Esophagus squamous epithelium (tissue), 4 donors: ENCODE measurements at regions not wholly inside any gene's neighbourhood (a gene's known extent, or its start where the extent isn't known, plus 50 kb on each side); places are given as distances from the start of the nearest gene placed in this dataset.

Experiments
- POLR2A ChIP-seq, 4 donors: fragments of 450-650 bp; IDR thresholded peaks; one replicate each; pipeline ENCODE4 v1.6.1; 2017; ENCODE audit warnings: antibody characterized with exemption in 4 of 4, mild to moderate bottlenecking in 4 of 4, moderate library complexity in 3 of 4
- TF ChIP-seq, protein P1 (sequence below), 6 experiments: fragments of 450-650 bp in 4 of 6; fragments of 200-600 bp in 2 of 6; sonication (generic) in 2 of 6; IDR thresholded peaks; one replicate each; pipeline ENCODE4 v1.5.1; 2016 to 2019; ENCODE audit warnings: antibody characterized with exemption in 6 of 6, mild to moderate bottlenecking in 4 of 6, moderate library complexity in 4 of 6

DNA sequence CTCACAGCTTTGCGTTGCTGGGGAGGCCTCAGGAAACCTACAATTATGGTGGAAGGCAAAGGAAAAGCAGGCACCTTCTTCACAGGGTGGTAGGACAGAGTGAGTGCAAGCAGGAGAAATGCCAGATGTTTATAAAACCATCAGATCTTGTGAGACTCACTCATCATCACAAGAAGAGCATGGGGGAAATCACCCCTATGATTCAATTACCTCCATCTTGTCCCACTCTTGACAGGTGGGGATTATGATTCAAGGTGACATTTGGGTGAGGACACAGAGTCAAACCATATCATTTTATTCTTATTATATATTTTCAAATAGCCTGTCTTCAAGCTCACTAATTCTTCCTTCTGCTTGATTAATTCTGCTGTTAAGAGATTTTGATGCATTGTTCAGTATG is 665.3 kb downstream of the TRHDE start:
- TF ChIP-seq, protein P1, sequence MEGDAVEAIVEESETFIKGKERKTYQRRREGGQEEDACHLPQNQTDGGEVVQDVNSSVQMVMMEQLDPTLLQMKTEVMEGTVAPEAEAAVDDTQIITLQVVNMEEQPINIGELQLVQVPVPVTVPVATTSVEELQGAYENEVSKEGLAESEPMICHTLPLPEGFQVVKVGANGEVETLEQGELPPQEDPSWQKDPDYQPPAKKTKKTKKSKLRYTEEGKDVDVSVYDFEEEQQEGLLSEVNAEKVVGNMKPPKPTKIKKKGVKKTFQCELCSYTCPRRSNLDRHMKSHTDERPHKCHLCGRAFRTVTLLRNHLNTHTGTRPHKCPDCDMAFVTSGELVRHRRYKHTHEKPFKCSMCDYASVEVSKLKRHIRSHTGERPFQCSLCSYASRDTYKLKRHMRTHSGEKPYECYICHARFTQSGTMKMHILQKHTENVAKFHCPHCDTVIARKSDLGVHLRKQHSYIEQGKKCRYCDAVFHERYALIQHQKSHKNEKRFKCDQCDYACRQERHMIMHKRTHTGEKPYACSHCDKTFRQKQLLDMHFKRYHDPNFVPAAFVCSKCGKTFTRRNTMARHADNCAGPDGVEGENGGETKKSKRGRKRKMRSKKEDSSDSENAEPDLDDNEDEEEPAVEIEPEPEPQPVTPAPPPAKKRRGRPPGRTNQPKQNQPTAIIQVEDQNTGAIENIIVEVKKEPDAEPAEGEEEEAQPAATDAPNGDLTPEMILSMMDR (IDR thresholded peaks at IDR 0.05) = no peak
- TF ChIP-seq POLR2A (IDR thresholded peaks at IDR 0.05) = no peak
